DND-41 (cell line): ENCODE measurements at regions not wholly inside any gene's neighbourhood (a gene's known extent, or its start where the extent isn't known, plus 50 kb on each side); places are given as distances from the start of the nearest gene placed in this dataset.

Experiments
- EZH2 ChIP-seq: IDR thresholded peaks from 3 replicates; pipeline ENCODE4 v1.6.1; 2012; ENCODE audit warnings: borderline replicate concordance, low read depth, mild to moderate bottlenecking, moderate library complexity, low read length, inconsistent platforms; ENCODE audit not compliant: severe bottlenecking
- TF ChIP-seq, protein P1 (sequence below): IDR thresholded peaks from 2 replicates; pipeline ENCODE4 v1.5.1; 2012; ENCODE audit warnings: borderline replicate concordance, low read length, moderate library complexity, mild to moderate bottlenecking; ENCODE audit not compliant: poor library complexity, severe bottlenecking; ENCODE audit errors: extremely low read depth

GRCh38 chr4:67275179-67275750, 270.0 kb downstream of the CENPC start:
- TF ChIP-seq, protein P1, sequence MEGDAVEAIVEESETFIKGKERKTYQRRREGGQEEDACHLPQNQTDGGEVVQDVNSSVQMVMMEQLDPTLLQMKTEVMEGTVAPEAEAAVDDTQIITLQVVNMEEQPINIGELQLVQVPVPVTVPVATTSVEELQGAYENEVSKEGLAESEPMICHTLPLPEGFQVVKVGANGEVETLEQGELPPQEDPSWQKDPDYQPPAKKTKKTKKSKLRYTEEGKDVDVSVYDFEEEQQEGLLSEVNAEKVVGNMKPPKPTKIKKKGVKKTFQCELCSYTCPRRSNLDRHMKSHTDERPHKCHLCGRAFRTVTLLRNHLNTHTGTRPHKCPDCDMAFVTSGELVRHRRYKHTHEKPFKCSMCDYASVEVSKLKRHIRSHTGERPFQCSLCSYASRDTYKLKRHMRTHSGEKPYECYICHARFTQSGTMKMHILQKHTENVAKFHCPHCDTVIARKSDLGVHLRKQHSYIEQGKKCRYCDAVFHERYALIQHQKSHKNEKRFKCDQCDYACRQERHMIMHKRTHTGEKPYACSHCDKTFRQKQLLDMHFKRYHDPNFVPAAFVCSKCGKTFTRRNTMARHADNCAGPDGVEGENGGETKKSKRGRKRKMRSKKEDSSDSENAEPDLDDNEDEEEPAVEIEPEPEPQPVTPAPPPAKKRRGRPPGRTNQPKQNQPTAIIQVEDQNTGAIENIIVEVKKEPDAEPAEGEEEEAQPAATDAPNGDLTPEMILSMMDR = no peak
- TF ChIP-seq EZH2 = no peak
